ENCODE measurements at regions not wholly inside any gene's neighbourhood (a gene's known extent, or its start where the extent isn't known, plus 50 kb on each side); places are given as distances from the start of the nearest gene placed in this dataset.

- no peaks in the 10 kb centered on the region for H3K36me3 Mint-ChIP-seq
- no peaks in the 10 kb centered on the region for H3K4me1 Mint-ChIP-seq
- ATAC-seq (ENCODE audit: low read depth in 2 of 2) (no peak), DNase-seq (no peak)
- no peak overlapping the region for H3K4me3 Mint-ChIP-seq
- no peaks in the 10 kb centered on the region for H3K27me3 Mint-ChIP-seq
- H3K9me3 Mint-ChIP-seq = peaks cover 6 to 13% (median 9%) of the 10 kb centered on the region in 7 donors
- H3K27ac Mint-ChIP-seq = no peak overlapping the region
Observed at GRCh38 chr3:157693762-157694161, 190.5 kb upstream of the VEPH1 start.

GRCh38 chr3:157692468-157692867 is 189.3 kb upstream of the VEPH1 start:
- peak; percentile 37 to 56 for ATAC-seq (ENCODE audit: low read depth in 2 of 2)
- no peak for DNase-seq
- Mint-ChIP-seq H3K36me3 (no peaks in the 10 kb centered on the region), H3K9me3 (peaks cover 6 to 14% (median 9%) of the 10 kb centered on the region in 7 donors), H3K27me3 (no peaks in the 10 kb centered on the region), H3K4me3 (no peak overlapping the region), H3K4me1 (no peaks in the 10 kb centered on the region), H3K27ac (no peak overlapping the region)

GRCh38 chr3:157683668-157684067 is 180.5 kb upstream of the VEPH1 start:
- Mint-ChIP-seq H3K27ac (no peak overlapping the region), H3K36me3 (no peaks in the 10 kb centered on the region), H3K9me3 (peaks cover 0 to 13% (median 5%) of the 10 kb centered on the region in 7 donors), H3K27me3 (no peaks in the 10 kb centered on the region), H3K4me1 (no peaks in the 10 kb centered on the region), H3K4me3 (no peak overlapping the region)
- DNase-seq (no peak), ATAC-seq (ENCODE audit: low read depth in 2 of 2) (no peak)

- no peak for ATAC-seq (ENCODE audit: low read depth in 2 of 2)
Observed at GRCh38 chr3:157672061-157672460, 168.8 kb upstream of the VEPH1 start.

GRCh38 chr3:157671656-157672055 is 168.4 kb upstream of the VEPH1 start:
- Mint-ChIP-seq H3K36me3 (no peaks in the 10 kb centered on the region), H3K4me1 (no peaks in the 10 kb centered on the region), H3K9me3 (peaks cover 0 to 6% (median 4%) of the 10 kb centered on the region in 7 donors), H3K27ac (no peak overlapping the region), H3K4me3 (no peak overlapping the region), H3K27me3 (peaks cover 6 to 11% (median 6%) of the 10 kb centered on the region in 3 donors)
- ATAC-seq (ENCODE audit: low read depth in 2 of 2) (no peak), DNase-seq (no peak)

More at GRCh38 chr3:157672061-157672460, 168.8 kb upstream of the VEPH1 start:
- peaks cover 6 to 11% (median 6%) of the 10 kb centered on the region in 3 donors for H3K27me3 Mint-ChIP-seq
- no peaks in the 10 kb centered on the region for H3K36me3 Mint-ChIP-seq
- H3K4me3 Mint-ChIP-seq = no peak overlapping the region
- no peak for DNase-seq
- H3K4me1 Mint-ChIP-seq = no peaks in the 10 kb centered on the region
- H3K9me3 Mint-ChIP-seq = peaks cover 0 to 6% (median 4%) of the 10 kb centered on the region in 7 donors
- no peak overlapping the region for H3K27ac Mint-ChIP-seq

- no peak overlapping the region for H3K27ac Mint-ChIP-seq
- DNase-seq = no peak
- peaks cover 6 to 15% (median 6%) of the 10 kb centered on the region in 3 donors for H3K27me3 Mint-ChIP-seq
Observed at GRCh38 chr3:157669416-157669815, 166.2 kb upstream of the VEPH1 start.

GRCh38 chr3:157667493-157667892 is 164.3 kb upstream of the VEPH1 start:
- H3K27me3 Mint-ChIP-seq = peaks cover 6 to 15% (median 6%) of the 10 kb centered on the region in 3 donors
- H3K4me1 Mint-ChIP-seq = peaks cover 0 to 2% (median 0%) of the 10 kb centered on the region in 3 donors
- peaks cover 0 to 4% (median 2%) of the 10 kb centered on the region in 7 donors for H3K9me3 Mint-ChIP-seq
- H3K27ac Mint-ChIP-seq = no peak overlapping the region
- no peaks in the 10 kb centered on the region for H3K36me3 Mint-ChIP-seq
- DNase-seq (no peak), ATAC-seq (ENCODE audit: low read depth in 2 of 2) (no peak)
- no peak overlapping the region for H3K4me3 Mint-ChIP-seq

More at GRCh38 chr3:157669416-157669815, 166.2 kb upstream of the VEPH1 start:
- Mint-ChIP-seq H3K4me3 (no peak overlapping the region), H3K36me3 (no peaks in the 10 kb centered on the region), H3K4me1 (no peaks in the 10 kb centered on the region), H3K9me3 (peaks cover 0 to 6% (median 3%) of the 10 kb centered on the region in 7 donors)
- no peak for ATAC-seq (ENCODE audit: low read depth in 2 of 2)

- Mint-ChIP-seq H3K27me3 (peaks cover 0 to 10% (median 4%) of the 10 kb centered on the region in 3 donors), H3K4me1 (peaks cover 0 to 2% (median 0%) of the 10 kb centered on the region in 3 donors), H3K27ac (no peak overlapping the region), H3K4me3 (no peak overlapping the region), H3K36me3 (no peaks in the 10 kb centered on the region), H3K9me3 (no peaks in the 10 kb centered on the region)
- ATAC-seq (ENCODE audit: low read depth in 2 of 2) (no peak), DNase-seq (no peak)
Observed at GRCh38 chr3:157662171-157662570, 159.0 kb upstream of the VEPH1 start.

- Mint-ChIP-seq H3K27ac (no peak overlapping the region), H3K27me3 (peaks cover 0 to 8% (median 5%) of the 10 kb centered on the region in 3 donors), H3K9me3 (peaks cover 0 to 2% (median 0%) of the 10 kb centered on the region in 7 donors), H3K4me1 (peaks cover 0 to 2% (median 0%) of the 10 kb centered on the region in 3 donors), H3K4me3 (no peak overlapping the region), H3K36me3 (no peaks in the 10 kb centered on the region)
- ATAC-seq (ENCODE audit: low read depth in 2 of 2) (no peak), DNase-seq (no peak)
Observed at GRCh38 chr3:157660847-157661246, 157.6 kb upstream of the VEPH1 start.

- H3K4me3 Mint-ChIP-seq = no peak overlapping the region
- peaks cover 0 to 5% (median 0%) of the 10 kb centered on the region in 7 donors for H3K9me3 Mint-ChIP-seq
- H3K27ac Mint-ChIP-seq = no peak overlapping the region
- ATAC-seq (ENCODE audit: low read depth in 2 of 2) (no peak), DNase-seq (no peak)
- no peaks in the 10 kb centered on the region for H3K4me1 Mint-ChIP-seq
- no peaks in the 10 kb centered on the region for H3K36me3 Mint-ChIP-seq
- H3K27me3 Mint-ChIP-seq = peaks cover 0 to 6% (median 4%) of the 10 kb centered on the region in 3 donors
Observed at GRCh38 chr3:157652366-157652765, 149.2 kb upstream of the VEPH1 start.

GRCh38 chr3:157650699-157651098 is 147.5 kb upstream of the VEPH1 start:
- no peaks in the 10 kb centered on the region for H3K36me3 Mint-ChIP-seq
- H3K27ac Mint-ChIP-seq = no peak overlapping the region
- no peak overlapping the region for H3K4me3 Mint-ChIP-seq
- H3K9me3 Mint-ChIP-seq = peaks cover 0 to 3% (median 2%) of the 10 kb centered on the region in 7 donors
- H3K4me1 Mint-ChIP-seq = no peaks in the 10 kb centered on the region
- ATAC-seq (ENCODE audit: low read depth in 2 of 2) (no peak), DNase-seq (no peak)
- H3K27me3 Mint-ChIP-seq = peaks cover 0 to 6% (median under 1%) of the 10 kb centered on the region in 3 donors

- Mint-ChIP-seq H3K4me3 (no peak overlapping the region), H3K27me3 (peaks cover 0 to 6% (median 0%) of the 10 kb centered on the region in 3 donors), H3K9me3 (peaks cover 0 to 3% (median 0%) of the 10 kb centered on the region in 7 donors), H3K27ac (no peak overlapping the region), H3K4me1 (no peaks in the 10 kb centered on the region), H3K36me3 (no peaks in the 10 kb centered on the region)
- DNase-seq = no peak
- no peak for ATAC-seq (ENCODE audit: low read depth in 2 of 2)
Observed at GRCh38 chr3:157650172-157650571, 147.0 kb upstream of the VEPH1 start.

GRCh38 chr3:157649511-157649910 is 146.3 kb upstream of the VEPH1 start:
- Mint-ChIP-seq H3K36me3 (no peaks in the 10 kb centered on the region), H3K9me3 (peaks cover 0 to 3% (median 0%) of the 10 kb centered on the region in 7 donors), H3K27ac (no peak overlapping the region), H3K4me1 (no peaks in the 10 kb centered on the region), H3K4me3 (no peak overlapping the region), H3K27me3 (peaks cover 0 to 6% (median 0%) of the 10 kb centered on the region in 3 donors)
- DNase-seq (no peak), ATAC-seq (ENCODE audit: low read depth in 2 of 2) (no peak)

GRCh38 chr3:157647820-157648219 is 144.6 kb upstream of the VEPH1 start:
- Mint-ChIP-seq H3K27ac (no peak overlapping the region), H3K27me3 (peaks cover 0 to 6% (median 0%) of the 10 kb centered on the region in 3 donors), H3K4me3 (no peak overlapping the region), H3K4me1 (no peaks in the 10 kb centered on the region), H3K9me3 (peaks cover 0 to 3% (median 0%) of the 10 kb centered on the region in 7 donors), H3K36me3 (no peaks in the 10 kb centered on the region)
- no peak for DNase-seq
- ATAC-seq (ENCODE audit: low read depth in 2 of 2) = no peak
